SU-DHL-6 (cell line): ENCODE measurements at regions not wholly inside any gene's neighbourhood (a gene's known extent, or its start where the extent isn't known, plus 50 kb on each side); places are given as distances from the start of the nearest gene placed in this dataset.

Experiments used
- H2AFZ ChIP-seq: fragments of 200-600 bp; sonication (generic); 2 replicates; pipeline ENCODE4 v1.6.1; 2014; ENCODE audit warnings: low read depth, mild to moderate bottlenecking, moderate library complexity, mixed read lengths, antibody characterized with exemption, low read length; ENCODE audit not compliant: severe bottlenecking
- H3F3A ChIP-seq: fragments of 200-600 bp; shearing (Covaris generic); 2 replicates; pipeline ENCODE4 v1.6.0; 2016; ENCODE audit warnings: antibody characterized with exemption, mild to moderate bottlenecking; ENCODE audit not compliant: insufficient read depth
- H3K27ac ChIP-seq: fragments of 200-600 bp; sonication (generic); 2 replicates; pipeline ENCODE4 v1.5.1; 2016; ENCODE audit warnings: low read depth, mild to moderate bottlenecking, low read length, moderate library complexity, mixed read lengths
- H3K27me3 ChIP-seq: fragments of 200-600 bp; sonication (generic), shearing (Covaris generic); 2 replicates; pipeline ENCODE4 v1.6.0; 2014; ENCODE audit warnings: mild to moderate bottlenecking, low read length
- H3K36me3 ChIP-seq: fragments of 200-600 bp; sonication (generic); 2 replicates; pipeline ENCODE4 v1.6.1; 2014; ENCODE audit warnings: mild to moderate bottlenecking, low read length, mixed read lengths
- H3K4me2 ChIP-seq: fragments of 300-600, 200-600 bp; shearing (Covaris generic), sonication (generic); 2 replicates; pipeline ENCODE4 v1.6.0; 2014; ENCODE audit warnings: low read length, low read depth, mild to moderate bottlenecking; ENCODE audit not compliant: poor library complexity, severe bottlenecking
- H3K4me3 ChIP-seq: fragments of 200-600 bp; sonication (generic); 2 replicates; pipeline ENCODE4 v1.5.1; 2014; ENCODE audit warnings: antibody characterized with exemption, low read length, mild to moderate bottlenecking, mixed read lengths; ENCODE audit not compliant: insufficient read depth, poor library complexity, severe bottlenecking
- H3K79me2 ChIP-seq: fragments of 200-600 bp; sonication (generic); 2 replicates; pipeline ENCODE4 v1.6.1; 2014; ENCODE audit warnings: mild to moderate bottlenecking, low read length, moderate library complexity; ENCODE audit not compliant: insufficient read depth
- H3K9ac ChIP-seq: fragments of 200-600 bp; sonication (generic); 2 replicates; pipeline ENCODE4 v1.7.0; 2014; ENCODE audit warnings: mild to moderate bottlenecking, low read length
- H3K9me2 ChIP-seq: fragments of 200-600 bp; sonication (generic); replicated peaks from 2 replicates; pipeline ENCODE4 v1.6.1; 2014; ENCODE audit warnings: low read length; ENCODE audit not compliant: insufficient read depth
- H3K9me3 ChIP-seq: fragments of 200-600 bp; sonication (generic); 2 replicates; pipeline ENCODE4 v1.6.1; 2014; ENCODE audit warnings: low read length, mixed read lengths; ENCODE audit not compliant: insufficient read depth
- H4K20me1 ChIP-seq: fragments of 200-600 bp; sonication (generic); 2 replicates; pipeline ENCODE4 v1.6.1; 2014; ENCODE audit warnings: low read depth, mild to moderate bottlenecking, antibody characterized with exemption, low read length, moderate library complexity, mixed read lengths
- EZH2phosphoT487 ChIP-seq: fragments of 200-600 bp; sonication (generic), shearing (Covaris generic); conservative IDR thresholded peaks from 2 replicates; pipeline ENCODE4 v1.6.1; 2018; ENCODE audit warnings: mild to moderate bottlenecking, antibody characterized with exemption, low read length, moderate library complexity, mixed read lengths
- TF ChIP-seq, protein P1 (sequence below): fragments of 200-600 bp; sonication (generic); IDR thresholded peaks from one replicate; pipeline ENCODE4 v1.5.1; 2017; ENCODE audit warnings: antibody characterized with exemption, mild to moderate bottlenecking, low read length, moderate library complexity; ENCODE audit not compliant: insufficient read depth, poor library complexity, severe bottlenecking

DNA sequence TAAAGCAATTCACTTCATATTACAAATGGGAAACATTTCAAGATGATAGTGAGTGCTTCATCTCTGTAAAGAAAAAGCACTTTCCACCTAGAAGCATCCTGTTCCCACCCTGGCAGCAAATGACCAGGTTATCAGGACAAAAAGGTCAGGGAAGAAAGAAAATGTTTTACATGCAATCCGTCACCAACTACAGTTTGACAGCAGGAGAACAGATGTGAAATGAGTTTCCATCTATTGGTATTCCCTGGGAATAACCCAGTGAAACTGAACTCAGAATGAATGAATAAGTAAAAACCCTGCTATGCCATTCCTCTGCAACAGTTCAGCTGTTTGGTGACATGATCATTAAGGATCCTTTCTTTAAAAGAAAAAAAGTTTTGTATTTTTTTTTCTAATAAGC, 67.6 kb downstream of the HTR1A start:
- no peak overlapping the region for H3K9ac ChIP-seq
- H3K27ac ChIP-seq, result no peak overlapping the region
- H3F3A ChIP-seq, result no peaks in the 10 kb centered on the region
- no peaks in the 10 kb centered on the region for H3K9me3 ChIP-seq
- no peak overlapping the region for H3K4me3 ChIP-seq
- H3K79me2 ChIP-seq, result no peaks in the 10 kb centered on the region
- no peaks in the 10 kb centered on the region for H3K27me3 ChIP-seq
- H3K9me2 ChIP-seq, result no peaks in the 10 kb centered on the region
- H3K36me3 ChIP-seq, result no peaks in the 10 kb centered on the region
- no peak for TF ChIP-seq EZH2phosphoT487
- TF ChIP-seq, protein P1, sequence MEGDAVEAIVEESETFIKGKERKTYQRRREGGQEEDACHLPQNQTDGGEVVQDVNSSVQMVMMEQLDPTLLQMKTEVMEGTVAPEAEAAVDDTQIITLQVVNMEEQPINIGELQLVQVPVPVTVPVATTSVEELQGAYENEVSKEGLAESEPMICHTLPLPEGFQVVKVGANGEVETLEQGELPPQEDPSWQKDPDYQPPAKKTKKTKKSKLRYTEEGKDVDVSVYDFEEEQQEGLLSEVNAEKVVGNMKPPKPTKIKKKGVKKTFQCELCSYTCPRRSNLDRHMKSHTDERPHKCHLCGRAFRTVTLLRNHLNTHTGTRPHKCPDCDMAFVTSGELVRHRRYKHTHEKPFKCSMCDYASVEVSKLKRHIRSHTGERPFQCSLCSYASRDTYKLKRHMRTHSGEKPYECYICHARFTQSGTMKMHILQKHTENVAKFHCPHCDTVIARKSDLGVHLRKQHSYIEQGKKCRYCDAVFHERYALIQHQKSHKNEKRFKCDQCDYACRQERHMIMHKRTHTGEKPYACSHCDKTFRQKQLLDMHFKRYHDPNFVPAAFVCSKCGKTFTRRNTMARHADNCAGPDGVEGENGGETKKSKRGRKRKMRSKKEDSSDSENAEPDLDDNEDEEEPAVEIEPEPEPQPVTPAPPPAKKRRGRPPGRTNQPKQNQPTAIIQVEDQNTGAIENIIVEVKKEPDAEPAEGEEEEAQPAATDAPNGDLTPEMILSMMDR, result no peak
- H4K20me1 ChIP-seq, result peaks cover 2% of the 10 kb centered on the region; the same call in 1 of the 2 replicates
- no peak overlapping the region for H2AFZ ChIP-seq
- H3K4me2 ChIP-seq, result no peak overlapping the region

DNA sequence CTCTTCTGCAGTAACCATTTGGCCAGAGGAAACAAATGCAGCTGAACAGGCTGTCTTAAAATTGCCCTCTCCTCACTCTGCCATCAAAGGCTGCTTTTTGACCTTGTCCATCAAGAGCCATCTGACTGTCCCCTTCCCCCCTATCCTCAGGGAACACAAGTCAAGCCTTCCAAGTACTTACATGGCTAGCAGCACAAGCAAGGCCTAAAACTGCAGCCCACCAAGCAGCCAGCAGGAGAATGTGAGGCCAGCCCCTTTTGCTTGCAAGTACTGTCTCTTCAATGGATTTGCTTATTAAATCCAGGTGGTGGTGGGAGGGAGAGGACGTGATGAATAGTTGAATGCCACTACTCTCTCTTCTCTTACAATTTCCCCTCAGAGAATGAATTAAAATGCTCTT, 83.5 kb downstream of the HTR1A start:
- Histone ChIP-seq H4K20me1 (no peaks in the 10 kb centered on the region), H3K9me3 (no peaks in the 10 kb centered on the region), H3K4me3 (no peak overlapping the region), H3K27me3 (no peaks in the 10 kb centered on the region), H3K79me2 (no peaks in the 10 kb centered on the region), H3K9me2 (0 out of 2 replicates have a peak, but pooled peaks cover 4% of the 10 kb centered on the region), H3K4me2 (no peak overlapping the region), H3K9ac (no peak overlapping the region), H3K36me3 (no peaks in the 10 kb centered on the region), H2AFZ (no peak overlapping the region), H3F3A (no peaks in the 10 kb centered on the region), H3K27ac (no peak overlapping the region)
- TF ChIP-seq EZH2phosphoT487, result no peak
- TF ChIP-seq, protein P1, result no peak

DNA sequence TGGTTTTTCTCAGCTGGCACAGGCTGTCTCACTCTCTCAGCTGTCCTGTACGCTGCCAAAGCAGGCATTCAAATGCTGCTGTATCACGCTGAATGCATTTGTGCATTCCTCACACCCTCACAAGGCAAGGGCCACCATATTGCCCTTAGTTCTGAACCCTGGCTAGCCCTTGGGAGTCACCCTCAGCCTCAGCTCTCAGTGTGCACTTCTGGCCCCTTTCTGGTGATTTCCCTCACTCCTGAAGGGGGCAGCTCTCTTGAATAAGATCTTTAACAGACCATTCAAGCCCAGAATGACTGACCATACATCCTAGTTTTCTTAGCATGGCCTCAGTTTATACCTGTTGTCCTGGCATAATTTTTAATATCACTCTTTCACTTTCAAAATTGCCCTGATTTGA, 84.3 kb downstream of the HTR1A start:
- Histone ChIP-seq H3K36me3 (no peaks in the 10 kb centered on the region), H3K9me2 (0 out of 2 replicates have a peak, but pooled peaks cover 4% of the 10 kb centered on the region), H3K4me3 (no peak overlapping the region), H3K9ac (no peak overlapping the region), H3K4me2 (no peak overlapping the region), H3K27ac (no peak overlapping the region), H4K20me1 (no peaks in the 10 kb centered on the region), H2AFZ (no peak overlapping the region), H3F3A (no peaks in the 10 kb centered on the region), H3K79me2 (no peaks in the 10 kb centered on the region), H3K9me3 (no peaks in the 10 kb centered on the region), H3K27me3 (no peaks in the 10 kb centered on the region)
- TF ChIP-seq, protein P1, result no peak
- TF ChIP-seq EZH2phosphoT487, result no peak
